Endometrial microvascular endothelial cells (primary cell): ENCODE measurements at regions not wholly inside any gene's neighbourhood (a gene's known extent, or its start where the extent isn't known, plus 50 kb on each side); places are given as distances from the start of the nearest gene placed in this dataset.

Experiments used
- in situ Hi-C: cut with HindIII; loops from 2 replicates; pipeline ENCODE4 v1.10.0; 2017; ENCODE audit warnings: low sequenced_read_pairs, low pct_unique_long_range_greater_than_20kb; ENCODE audit errors: inconsistent ontology term

DNA sequence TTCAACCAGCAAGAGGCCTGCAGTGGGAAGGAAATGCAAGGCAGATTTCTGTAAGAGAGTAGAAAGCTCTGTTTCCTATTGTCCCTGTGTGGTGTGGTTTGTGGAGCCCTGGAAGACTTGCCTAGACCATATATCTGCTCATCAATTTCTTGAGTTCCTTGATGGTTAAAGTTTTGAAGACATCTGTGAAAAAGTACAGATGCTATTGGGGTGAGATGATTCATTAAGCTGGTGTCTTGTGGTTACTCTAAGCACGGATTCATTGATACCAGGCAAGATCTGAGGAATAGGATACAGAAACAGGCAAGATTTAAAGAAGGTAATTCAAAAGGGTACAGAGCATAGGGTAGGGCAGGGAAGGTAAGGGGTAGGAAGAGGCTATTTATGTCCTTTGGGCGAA, 275.8 kb upstream of the SESN3 start:
- in situ Hi-C loops, result no loop called here

DNA sequence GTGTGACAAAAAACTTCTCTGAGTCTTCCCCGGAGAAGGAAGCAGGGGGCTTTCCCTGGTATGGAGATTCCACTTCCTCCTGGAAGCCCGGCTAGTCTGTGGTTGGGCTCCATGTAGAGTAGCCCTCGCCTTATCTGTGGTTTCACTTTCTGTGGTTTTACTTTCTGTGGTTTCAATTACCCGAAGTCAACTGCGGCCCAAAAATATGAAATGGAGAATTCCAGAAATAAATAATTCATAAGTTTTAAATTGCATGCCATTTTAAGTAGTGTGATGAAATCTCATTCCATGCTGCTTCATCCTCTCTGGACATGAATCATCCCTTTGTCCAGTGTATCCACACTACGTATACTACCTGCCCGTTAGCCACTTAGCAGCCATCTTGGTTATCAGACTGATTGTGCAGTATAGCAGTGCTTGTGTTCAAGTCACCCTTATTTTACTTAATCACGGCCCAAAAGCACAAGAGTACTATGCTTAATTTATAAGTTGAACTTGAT, 275.0 kb upstream of the SESN3 start:
- in situ Hi-C loops, result no loop called here

DNA sequence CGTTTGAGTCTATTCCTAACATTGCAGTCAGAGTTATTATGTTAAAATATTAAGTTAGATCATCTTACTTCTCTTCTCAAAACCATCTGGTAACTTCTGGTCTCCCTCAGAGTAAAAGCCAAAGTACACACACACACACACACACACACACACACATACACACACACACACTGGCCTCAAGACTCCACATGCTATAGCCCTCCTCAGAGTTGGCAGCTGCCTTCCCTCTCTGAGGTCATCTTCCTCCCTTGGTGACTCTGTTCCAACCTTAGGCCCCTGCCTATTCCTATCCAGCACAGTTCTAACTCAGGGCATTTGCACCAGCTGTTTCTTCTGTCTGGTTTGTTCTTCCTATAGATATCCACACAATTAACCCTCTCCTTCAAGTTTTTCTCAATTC, 272.0 kb upstream of the SESN3 start:
- in situ Hi-C loops, result no loop called here

DNA sequence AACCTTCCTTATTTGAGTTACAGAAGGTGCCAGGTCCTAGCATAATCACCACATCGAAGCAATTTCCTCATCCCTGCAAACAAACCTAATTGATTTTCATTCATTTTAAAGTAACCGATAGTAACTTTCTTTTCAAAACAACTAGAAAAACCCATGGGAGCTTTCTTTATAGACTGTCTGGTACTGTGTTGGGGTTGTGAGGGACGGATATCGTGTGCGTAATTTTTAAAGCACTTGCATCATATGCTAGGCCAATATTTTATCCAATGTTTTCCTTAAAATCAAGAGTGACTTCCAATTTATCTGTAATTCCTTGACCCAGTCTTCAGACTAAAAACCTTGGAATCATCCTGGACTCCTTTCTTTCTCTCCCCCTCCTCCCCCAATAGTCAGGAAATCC, 271.5 kb upstream of the SESN3 start:
- in situ Hi-C loops, result no loop called here

DNA sequence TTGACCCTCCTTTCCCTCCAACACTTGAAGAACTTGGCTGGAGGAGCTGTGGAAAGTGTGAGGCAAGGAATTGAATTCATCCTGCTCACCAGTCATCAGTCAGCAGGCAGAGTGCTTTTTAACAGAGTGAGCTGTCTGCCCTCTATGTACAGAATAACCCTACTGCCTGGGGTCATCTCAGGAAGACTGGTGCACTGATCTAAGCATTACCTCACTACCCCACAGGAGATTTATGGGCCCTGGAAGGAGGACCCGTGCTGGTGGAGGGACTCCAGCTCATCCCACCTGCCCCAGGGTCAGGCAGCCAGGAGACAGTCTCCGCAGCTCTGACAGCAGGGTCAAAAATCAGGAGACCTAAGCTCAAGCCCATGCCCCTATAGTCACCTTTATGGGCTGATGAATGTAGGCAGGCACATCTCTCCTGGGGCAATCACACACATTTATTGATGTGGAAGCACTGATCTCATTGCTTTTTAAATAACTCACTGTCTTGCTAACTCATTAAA, 270.8 kb upstream of the SESN3 start:
- in situ Hi-C loops, result no loop called here

DNA sequence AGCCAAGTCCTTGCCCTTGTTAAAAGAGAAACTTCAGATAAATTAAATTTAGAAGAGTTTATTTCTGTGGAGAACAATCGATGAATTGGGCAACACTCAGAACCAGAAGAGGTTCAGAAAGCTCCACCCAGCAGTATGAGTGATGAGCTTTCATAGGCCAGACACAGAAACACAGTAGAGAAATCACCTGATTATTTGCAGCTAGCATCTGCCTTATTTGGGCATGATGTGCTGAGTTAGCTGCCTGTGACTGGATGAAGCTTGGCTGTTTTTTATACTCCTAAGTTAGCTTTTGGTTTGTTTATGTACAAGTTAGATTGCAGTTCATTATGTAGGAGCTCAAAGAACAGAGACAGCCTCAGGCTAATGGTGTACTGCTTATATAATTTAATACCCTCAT, 269.5 kb upstream of the SESN3 start:
- in situ Hi-C loops, result no loop called here

DNA sequence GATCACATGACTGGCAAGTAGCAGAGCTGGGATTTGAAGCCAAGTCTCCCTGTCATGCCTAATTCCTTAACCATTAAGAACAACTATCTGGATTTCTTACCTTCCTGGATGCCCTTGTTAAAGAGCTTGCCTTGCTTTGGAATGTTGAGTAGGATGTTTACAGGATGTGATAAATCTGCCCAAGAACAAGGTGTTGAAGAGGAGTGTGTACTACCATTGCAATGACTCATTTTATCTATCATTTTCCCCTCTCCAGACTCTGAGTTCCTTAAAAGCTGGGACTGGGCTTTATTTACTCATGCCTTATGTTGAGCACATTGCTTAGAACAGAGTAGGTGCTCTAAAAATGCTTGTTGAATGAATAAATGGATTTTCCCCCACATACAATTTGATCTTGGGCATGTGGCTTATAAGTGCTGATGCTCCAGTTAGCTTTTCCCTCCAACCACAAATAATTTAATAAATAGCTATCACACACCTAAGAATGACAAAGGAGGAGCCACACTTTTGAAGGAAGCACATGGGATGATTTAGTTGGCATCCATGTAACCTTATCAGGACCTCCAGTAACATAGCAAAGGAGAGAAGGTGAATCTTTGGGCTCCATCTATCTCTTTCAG, 268.6 kb upstream of the SESN3 start:
- in situ Hi-C loops, result no loop called here

DNA sequence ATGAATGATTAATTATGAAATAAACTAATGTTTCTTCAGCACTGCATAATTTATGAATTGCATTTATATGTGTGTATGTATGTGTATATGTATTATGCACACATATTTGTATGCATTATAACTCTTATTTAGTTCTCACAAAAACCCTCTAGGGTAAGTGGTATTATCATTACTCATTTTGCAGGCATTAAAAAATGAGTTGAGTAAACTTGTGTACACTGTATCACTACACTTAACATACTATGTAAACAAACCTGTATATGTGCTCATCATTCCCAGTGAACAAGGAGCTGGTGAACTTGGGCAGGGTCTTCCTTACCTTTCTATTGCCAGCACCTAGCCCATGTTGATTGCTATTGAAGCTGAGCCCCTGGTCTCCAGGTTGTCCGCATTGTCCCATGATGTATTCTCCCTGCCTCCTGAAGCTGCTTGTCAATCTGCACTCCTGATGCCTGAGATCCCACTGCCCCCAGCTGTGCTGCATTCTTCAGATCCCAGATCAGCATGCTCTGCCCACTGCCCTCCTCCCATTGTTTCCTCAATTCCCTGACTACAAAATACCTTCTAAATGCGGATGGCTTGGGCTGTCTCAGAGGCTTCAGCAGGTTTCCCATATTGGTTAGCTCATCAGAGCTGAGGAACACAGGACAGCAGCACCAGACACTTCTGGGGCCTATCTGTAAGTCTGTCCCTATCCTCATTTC, 267.9 kb upstream of the SESN3 start:
- in situ Hi-C loops, result no loop called here

DNA sequence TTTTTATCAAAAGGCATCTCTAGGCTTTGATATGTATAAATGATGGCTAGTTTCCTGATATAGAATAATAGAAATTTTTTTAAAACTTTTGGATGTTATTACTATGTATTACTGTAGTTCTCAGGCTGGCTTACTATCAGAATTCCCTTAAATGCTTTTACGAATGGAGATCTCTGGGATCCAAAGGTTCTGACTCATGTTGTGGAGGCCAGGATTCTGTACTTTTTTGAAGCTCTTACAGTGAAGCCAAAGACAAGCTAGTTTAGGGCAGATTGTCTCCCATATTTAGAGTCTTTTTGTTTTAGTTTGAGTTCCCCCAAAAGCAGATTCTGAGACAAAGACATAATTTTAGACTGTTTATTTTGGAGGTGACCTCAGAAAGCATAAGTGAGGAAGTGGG, 265.9 kb upstream of the SESN3 start:
- in situ Hi-C loops, result no loop called here

DNA sequence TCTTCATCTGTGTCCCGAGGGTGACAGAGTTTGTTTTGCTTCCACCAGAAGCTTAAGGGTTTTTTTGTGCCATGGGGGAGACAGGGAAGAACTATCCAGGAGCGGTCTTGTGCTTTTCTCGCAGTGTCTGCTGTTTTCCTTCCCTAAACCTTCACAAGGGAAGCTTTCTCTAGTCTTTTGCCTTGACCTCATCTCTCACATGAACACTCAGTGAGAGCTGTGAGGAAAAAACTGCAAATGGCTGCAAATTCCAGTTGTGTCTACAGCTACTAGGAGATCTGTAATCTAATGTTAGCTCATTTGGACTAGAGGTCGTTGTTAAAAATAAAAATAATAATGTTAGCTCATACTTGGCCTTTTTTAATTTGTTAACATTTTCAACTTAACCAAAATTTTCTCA, 264.7 kb upstream of the SESN3 start:
- in situ Hi-C loops, result no loop called here

DNA sequence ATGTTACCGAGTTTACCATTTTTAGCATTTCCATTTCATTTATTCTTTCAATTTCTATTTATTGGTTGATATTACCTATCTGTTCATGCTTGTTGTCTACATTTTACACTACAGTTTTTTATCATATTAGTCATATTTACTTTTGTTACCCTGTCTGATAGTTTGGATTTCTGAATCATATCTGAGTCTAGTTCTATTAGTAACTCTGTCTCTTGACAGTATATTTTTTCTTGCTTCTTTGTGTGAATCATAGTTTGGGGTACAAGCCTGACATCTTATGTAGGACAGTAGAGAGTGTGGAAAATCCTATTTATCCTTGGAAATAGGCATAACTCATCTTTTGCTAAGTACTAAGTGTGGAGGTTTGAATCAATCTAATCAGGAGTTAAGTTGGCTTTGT, 263.9 kb upstream of the SESN3 start:
- in situ Hi-C loops, result no loop called here

DNA sequence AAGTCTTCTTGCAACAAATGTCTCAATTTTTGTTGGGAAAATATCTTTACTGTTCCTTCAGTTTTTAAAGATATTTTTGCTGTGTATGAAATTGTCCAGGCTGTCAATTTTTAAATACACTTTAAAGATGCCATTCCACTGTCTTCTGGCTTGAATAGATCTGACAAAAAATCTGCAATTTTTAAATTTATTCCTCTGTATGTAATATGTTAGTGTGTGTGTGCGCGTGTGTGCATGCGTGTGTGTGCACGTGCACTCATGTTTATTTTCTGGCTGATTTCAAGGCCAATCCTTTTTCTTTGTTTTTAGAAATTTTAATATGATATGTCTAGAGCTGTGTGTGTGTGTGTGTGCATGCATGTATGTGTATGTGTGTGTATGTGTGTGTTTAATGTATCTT, 263.2 kb upstream of the SESN3 start:
- in situ Hi-C loops, result no loop called here

DNA sequence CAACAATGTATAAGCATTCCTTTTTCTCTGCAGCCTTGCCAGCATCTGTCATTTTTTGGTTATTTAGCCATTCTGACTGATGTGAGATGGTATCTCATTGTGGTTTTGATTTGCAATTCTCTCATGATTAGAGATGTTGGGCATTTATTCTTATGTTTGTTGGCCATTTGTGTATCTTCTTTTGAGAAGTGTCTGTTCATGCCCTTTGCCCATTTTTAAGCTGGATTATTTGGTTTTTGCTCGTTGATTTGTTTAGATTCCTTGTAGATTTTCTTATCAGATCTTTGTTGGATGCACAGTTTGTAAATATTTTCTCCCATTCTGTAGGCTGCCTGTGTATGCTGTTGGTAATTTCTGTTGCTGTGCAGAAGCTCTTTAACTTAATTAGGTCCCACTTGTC, 259.6 kb upstream of the SESN3 start:
- in situ Hi-C loops, result no loop called here

DNA sequence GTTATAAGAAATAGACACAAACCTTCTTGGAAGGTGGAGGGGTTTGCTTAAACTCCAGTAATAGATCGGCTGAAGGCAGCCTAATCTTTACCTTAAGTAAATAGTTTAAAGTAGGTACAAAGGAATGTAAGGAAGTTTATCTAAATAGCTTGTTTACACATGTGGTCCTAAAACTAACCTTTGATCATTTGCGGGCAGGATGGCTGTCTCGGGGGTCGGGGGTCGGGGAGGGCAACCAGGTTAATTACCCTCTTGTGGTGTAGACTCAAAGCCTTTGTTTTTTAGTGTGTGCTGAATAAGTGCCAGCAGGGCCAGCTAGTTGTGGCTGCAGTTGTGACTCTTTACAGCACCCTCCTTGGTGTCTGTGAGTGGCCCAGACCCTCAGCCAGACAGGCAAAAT, 256.9 kb upstream of the SESN3 start:
- in situ Hi-C loops, result no loop called here

DNA sequence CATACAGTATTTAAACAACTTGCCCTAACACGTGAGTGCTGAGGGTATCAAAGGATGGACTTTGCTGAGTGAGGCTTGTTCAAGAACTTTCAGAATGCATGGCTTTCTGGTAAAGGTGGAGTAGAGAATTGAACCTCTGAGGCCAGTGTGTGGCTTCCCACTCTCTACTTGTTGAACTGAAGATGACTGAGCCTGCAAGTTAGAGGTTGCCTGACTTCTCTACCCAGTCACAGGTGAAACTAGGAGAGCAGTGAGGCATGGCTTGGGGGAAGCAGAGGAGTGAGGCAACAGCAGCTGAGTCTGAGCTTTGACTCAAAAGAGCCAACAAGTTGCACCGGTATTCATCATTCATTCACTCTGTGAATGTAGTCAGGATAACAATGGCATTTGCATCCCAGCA, 256.4 kb upstream of the SESN3 start:
- in situ Hi-C loops, result no loop called here

DNA sequence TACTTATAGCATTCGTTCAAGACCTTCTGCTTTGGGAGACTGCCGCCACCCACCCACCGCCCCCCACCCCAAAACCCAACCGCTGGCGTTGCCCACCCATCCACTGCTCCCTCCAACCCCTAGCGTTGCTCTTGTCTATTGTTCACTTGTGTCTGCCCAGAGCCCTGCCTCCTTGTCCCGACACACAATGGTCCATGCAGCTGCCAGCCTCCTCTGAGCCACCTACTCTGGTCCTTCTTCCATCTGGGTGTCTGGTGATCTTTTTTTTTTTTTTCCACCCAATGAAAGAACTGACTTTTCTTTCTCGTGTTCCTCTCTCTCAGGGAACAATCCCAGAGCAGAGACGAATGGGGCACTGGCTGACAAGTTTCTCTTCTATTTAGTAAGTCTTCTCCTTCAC, 256.0 kb upstream of the SESN3 start:
- in situ Hi-C loops, result no loop called here

DNA sequence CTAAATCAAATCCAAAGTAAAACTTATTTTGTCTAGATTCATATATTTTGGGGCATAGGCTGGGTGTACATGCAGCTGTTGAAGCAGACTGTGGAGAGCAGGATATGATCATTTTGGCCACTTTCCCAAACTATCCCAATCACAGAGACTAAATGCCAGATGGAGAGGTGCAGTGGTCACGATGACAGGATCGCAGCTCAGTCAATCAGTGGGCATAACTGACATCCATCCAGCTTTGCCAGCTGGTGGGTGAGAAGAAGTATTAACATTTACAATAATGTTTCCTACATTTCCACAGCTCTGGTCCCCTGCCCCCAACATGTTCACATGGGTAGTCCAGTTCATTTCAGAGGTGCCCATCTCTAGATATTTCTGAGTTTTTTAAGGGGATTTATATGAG, 255.5 kb upstream of the SESN3 start:
- in situ Hi-C loops, result no loop called here

DNA sequence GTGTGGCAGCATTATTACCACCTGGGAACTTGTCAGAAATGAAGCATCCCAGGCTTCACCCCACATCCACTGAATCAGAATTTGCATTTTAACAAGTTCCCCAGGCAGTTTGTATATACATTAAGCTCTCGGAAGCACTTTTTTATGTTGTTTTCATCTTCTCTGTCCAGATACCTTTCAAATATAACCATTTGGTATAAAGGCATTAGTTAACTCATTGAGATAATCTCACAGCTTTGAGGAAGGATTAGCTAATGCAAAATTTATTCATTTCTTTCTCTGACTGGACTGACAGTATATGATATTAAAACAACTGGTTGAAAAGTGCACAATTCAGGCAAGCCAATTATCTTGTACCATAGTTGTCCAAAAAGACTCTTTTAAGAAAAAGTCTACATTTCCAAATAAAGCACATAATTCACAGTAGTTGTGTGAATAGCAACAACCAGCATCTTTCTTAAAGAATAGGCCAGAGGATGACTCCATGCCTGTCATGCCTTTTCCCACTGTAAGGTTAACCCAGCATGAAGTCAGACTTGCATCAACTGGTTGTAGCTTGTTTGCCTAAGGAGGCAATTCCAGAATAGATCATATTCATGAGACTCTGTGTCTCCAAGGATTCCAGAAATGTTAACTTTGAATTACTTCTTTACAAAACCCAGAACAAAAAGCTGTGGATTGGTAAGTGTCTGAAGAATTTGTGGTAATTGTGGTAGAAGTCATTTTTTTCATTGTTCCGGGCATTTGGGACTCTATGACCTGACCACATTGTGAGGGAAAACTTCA, 254.3 kb upstream of the SESN3 start:
- in situ Hi-C loops, result no loop called here

DNA sequence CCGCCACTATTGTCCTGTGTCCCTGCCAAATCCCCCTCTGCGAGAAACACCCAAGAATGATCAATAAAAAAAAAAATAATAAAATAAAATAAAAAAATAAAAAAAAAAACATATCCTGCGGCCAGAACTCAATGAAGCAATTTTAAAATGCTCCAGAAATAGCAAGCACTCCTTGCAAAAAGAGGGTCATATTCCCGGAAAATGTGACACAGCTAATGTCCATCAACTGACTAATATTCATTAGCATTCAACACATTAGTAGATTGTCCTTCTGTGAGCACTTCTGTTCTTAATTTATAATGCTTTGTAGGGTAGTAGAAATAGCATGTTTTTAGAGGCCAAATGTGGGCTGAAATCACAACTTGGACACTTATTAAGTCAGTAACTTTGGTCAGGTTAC, 252.3 kb upstream of the SESN3 start:
- in situ Hi-C loops, result no loop called here

DNA sequence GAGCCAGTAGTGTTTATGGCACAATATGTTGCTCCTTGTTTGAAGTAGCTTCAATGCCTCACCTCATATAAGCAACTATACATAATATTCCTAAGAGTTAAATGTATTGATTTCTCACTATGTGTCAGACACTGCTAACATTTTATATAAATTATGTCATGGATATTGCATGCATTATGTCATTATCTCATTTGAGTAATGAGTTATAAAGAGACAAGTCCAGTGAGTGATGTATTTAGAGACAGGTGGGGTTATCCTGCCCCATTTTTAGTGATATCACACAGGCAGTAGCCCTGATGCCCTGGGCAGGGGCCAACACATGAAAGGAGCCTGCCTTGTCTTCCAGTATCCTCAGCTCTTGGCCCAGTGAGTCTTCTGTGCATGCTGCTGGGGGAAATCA, 247.0 kb upstream of the SESN3 start:
- in situ Hi-C loops, result no loop called here
